KMS-11 (cell line): ENCODE measurements at regions not wholly inside any gene's neighbourhood (a gene's known extent, or its start where the extent isn't known, plus 50 kb on each side); places are given as distances from the start of the nearest gene placed in this dataset.
"Not testable (repeated sequence)": the region's sequence is repeated elsewhere in the genome, so short reads cannot be mapped to it uniquely, and the experiment has no call there.

Source experiments
- H2AFZ ChIP-seq: fragments of 200-600 bp; sonication (generic); 2 replicates; pipeline ENCODE4 v1.6.1; 2016; ENCODE audit warnings: antibody characterized with exemption, mixed run types, low read depth
- H3K27ac ChIP-seq: fragments of 200-600 bp; sonication (generic); 2 replicates; pipeline ENCODE4 v1.6.1; 2016; ENCODE audit warnings: mild to moderate bottlenecking, mixed run types
- H3K27me3 ChIP-seq: fragments of 200-600 bp; sonication (generic); 2 replicates; pipeline ENCODE4 v1.6.1; 2017; ENCODE audit warnings: mild to moderate bottlenecking, low read depth, mixed run types, moderate library complexity; ENCODE audit not compliant: insufficient read depth
- H3K36me3 ChIP-seq: fragments of 200-600 bp; sonication (generic); 2 replicates; pipeline ENCODE4 v1.6.1; 2017; ENCODE audit warnings: mild to moderate bottlenecking, mixed run types; ENCODE audit not compliant: insufficient read depth
- H3K4me1 ChIP-seq: fragments of 200-600 bp; sonication (generic); 2 replicates; pipeline ENCODE4 v1.6.1; 2016; ENCODE audit warnings: mild to moderate bottlenecking, low read depth, mixed run types; ENCODE audit not compliant: poor library complexity, severe bottlenecking
- H3K4me2 ChIP-seq: fragments of 200-600 bp; sonication (generic); 2 replicates; pipeline ENCODE4 v1.7.0; 2016; ENCODE audit warnings: mild to moderate bottlenecking, mixed run types
- H3K4me3 ChIP-seq: fragments of 200-600 bp; sonication (generic); IDR thresholded peaks from 2 replicates; pipeline ENCODE4 v1.6.1; 2017; ENCODE audit warnings: low read depth, low read length, mixed read lengths; ENCODE audit not compliant: insufficient read depth
- H3K79me2 ChIP-seq: fragments of 200-600 bp; sonication (generic); 2 replicates; pipeline ENCODE4 v1.6.1; 2016; ENCODE audit warnings: low read depth, mixed run types; ENCODE audit not compliant: insufficient read depth
- H3K9ac ChIP-seq: fragments of 200-600 bp; sonication (generic); 2 replicates; pipeline ENCODE4 v1.6.1; 2016; ENCODE audit warnings: mild to moderate bottlenecking, mixed run types
- H4K20me1 ChIP-seq: fragments of 200-600 bp; sonication (generic); 2 replicates; pipeline ENCODE4 v1.6.1; 2016; ENCODE audit warnings: mild to moderate bottlenecking, mixed run types; ENCODE audit not compliant: insufficient read depth
- TF ChIP-seq, protein P1 (sequence below): fragments of 200-600 bp; sonication (generic); conservative IDR thresholded peaks from 2 replicates; pipeline ENCODE4 v1.6.1; 2017; ENCODE audit warnings: low read depth, mild to moderate bottlenecking, antibody characterized with exemption, low read length, moderate library complexity, mixed read lengths

DNA sequence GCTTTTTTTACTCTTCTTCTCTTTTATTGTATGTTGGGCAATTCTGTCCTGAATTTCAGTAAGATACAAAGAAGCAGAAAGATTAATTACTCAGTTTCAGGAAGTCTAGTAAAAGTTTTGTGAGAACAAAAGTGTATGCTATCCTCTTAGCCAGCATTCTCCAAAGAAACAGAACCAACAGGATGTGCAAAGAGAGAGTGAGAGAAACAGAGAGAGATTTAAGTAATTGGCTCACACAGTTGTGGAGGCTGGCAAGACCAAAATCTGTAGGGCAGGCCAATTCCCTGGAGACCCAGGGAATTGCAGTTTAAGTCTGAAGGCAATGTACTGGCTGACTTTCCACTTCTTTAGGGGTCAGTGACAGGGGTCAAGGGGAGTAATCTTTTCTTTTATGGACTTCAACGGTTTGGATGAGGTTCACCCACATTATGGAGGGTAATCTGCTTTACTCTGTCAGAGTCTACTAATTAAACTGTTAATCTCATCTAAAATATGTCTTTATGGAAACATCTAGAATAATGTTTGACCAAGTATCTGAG is 59.2 kb upstream of the SLC39A8 start:
- H3K79me2 ChIP-seq: no peaks in the 10 kb centered on the region
- no peak overlapping the region for H2AFZ ChIP-seq
- no peaks in the 10 kb centered on the region for H3K27me3 ChIP-seq
- no peaks in the 10 kb centered on the region for H4K20me1 ChIP-seq
- no peak overlapping the region for H3K27ac ChIP-seq
- H3K9ac ChIP-seq: no peak overlapping the region
- TF ChIP-seq, protein P1, sequence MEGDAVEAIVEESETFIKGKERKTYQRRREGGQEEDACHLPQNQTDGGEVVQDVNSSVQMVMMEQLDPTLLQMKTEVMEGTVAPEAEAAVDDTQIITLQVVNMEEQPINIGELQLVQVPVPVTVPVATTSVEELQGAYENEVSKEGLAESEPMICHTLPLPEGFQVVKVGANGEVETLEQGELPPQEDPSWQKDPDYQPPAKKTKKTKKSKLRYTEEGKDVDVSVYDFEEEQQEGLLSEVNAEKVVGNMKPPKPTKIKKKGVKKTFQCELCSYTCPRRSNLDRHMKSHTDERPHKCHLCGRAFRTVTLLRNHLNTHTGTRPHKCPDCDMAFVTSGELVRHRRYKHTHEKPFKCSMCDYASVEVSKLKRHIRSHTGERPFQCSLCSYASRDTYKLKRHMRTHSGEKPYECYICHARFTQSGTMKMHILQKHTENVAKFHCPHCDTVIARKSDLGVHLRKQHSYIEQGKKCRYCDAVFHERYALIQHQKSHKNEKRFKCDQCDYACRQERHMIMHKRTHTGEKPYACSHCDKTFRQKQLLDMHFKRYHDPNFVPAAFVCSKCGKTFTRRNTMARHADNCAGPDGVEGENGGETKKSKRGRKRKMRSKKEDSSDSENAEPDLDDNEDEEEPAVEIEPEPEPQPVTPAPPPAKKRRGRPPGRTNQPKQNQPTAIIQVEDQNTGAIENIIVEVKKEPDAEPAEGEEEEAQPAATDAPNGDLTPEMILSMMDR: no peak
- no peak overlapping the region for H3K4me3 ChIP-seq
- H3K4me1 ChIP-seq: no peaks in the 10 kb centered on the region
- H3K36me3 ChIP-seq: no peaks in the 10 kb centered on the region
- no peak overlapping the region for H3K4me2 ChIP-seq

DNA sequence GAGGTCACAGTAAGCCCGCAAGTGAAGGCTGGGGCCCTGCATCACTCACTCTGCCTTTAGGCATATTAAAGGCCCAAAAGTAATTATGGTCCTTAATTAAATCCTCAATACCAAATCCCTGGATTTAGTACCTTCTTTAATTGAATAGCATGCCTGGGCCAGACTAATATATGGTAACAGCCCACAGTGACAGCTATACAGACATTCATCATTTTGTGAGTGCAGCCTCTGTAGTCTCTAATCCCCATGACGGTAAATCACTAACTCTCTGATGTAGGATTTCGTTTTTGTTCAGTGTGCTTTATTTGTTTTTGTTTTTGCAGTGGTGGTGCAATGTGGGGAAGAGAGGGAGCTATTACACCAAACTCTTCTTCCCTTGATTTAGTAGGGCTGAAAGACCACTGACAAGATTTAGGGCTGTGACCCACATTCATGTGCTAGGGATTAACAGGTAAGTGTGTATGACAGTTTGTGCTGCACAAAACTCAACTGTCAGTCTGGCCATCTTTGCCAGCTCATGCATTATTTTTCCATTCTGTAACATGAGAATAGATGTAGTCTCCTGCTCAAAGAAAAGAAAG is 60.6 kb upstream of the SLC39A8 start:
- H3K9ac ChIP-seq: no peak overlapping the region
- H3K79me2 ChIP-seq: no peaks in the 10 kb centered on the region
- H4K20me1 ChIP-seq: no peaks in the 10 kb centered on the region
- H3K36me3 ChIP-seq: no peaks in the 10 kb centered on the region
- no peak overlapping the region for H2AFZ ChIP-seq
- TF ChIP-seq, protein P1: no peak
- no peaks in the 10 kb centered on the region for H3K27me3 ChIP-seq
- no peak overlapping the region for H3K4me3 ChIP-seq
- H3K4me2 ChIP-seq: no peak overlapping the region
- H3K4me1 ChIP-seq: no peaks in the 10 kb centered on the region
- no peak overlapping the region for H3K27ac ChIP-seq

DNA sequence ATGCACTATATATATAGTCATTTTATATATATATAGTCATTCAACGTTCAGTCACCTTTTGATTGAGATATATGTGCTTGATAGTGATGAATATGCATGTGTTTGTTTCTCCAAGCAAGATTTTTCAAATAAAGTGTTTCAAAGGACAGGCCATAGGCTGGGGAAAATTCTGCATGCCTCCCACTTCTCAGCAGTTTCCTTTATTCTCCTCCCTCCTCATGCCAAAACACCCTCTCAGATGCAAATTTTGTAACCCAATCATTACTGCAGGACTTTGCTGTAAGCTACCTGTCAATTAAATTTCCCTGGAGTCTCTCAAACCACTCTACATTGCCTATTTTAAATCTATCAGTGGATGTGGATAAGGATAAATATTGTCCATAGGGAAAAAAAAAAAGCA is 65.6 kb upstream of the SLC39A8 start:
- not testable (repeated sequence) for H3K27ac ChIP-seq, H3K4me3 ChIP-seq

DNA sequence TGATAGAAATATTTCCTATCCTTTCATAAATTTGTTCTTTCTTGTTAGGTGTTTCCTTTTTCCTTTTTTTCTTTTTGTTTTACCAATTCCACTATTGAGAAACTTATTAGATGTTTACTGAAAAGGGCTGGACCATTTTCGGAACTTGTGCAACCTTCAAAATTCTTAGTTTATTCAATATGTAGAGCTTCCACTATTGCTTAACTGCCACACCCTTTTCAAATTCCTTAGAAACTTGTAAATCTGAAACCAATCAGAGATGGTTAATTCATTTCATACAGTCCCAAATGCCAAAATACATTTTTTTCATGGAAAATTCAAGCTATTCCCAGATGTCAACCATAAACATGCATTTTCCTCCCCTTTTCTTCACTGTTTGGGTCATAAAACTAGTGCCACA is 66.1 kb upstream of the SLC39A8 start:
- Histone ChIP-seq H3K4me2 (no peak overlapping the region), H3K9ac (no peak overlapping the region), H3K4me1 (no peaks in the 10 kb centered on the region), H2AFZ (no peak overlapping the region), H3K27me3 (no peaks in the 10 kb centered on the region), H4K20me1 (no peaks in the 10 kb centered on the region), H3K79me2 (no peaks in the 10 kb centered on the region), H3K27ac (no peak overlapping the region), H3K4me3 (no peak overlapping the region), H3K36me3 (no peaks in the 10 kb centered on the region)
- TF ChIP-seq, protein P1: no peak

More for the DNA sequence above, 65.6 kb upstream of the SLC39A8 start:
- H2AFZ ChIP-seq, H3K27me3 ChIP-seq, H3K36me3 ChIP-seq, H3K9ac ChIP-seq, H3K79me2 ChIP-seq, H3K4me1 ChIP-seq, H3K4me2 ChIP-seq, H4K20me1 ChIP-seq: not testable (repeated sequence)

DNA sequence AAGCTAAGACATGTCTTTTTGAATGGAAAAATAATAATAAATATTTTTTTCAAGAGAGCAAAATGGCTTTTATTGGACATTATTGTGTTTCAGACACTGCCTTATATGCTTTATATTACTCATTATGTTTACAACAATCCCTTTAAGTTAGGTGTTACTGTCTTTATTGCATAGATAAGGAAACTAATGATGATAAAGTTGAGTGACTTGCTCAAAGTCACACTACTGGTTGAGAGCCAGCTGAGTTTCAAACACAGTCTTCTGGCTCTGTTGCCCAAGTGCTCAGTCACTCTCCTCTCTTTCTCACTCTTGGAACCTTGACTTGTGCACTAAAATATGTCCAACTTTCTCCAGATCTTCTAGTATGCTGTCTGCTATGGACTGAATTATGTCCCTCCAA is 71.5 kb upstream of the SLC39A8 start:
- H4K20me1 ChIP-seq: no peaks in the 10 kb centered on the region
- H3K4me3 ChIP-seq: no peak overlapping the region
- no peaks in the 10 kb centered on the region for H3K79me2 ChIP-seq
- H3K4me2 ChIP-seq: no peak overlapping the region
- no peak overlapping the region for H3K9ac ChIP-seq
- H3K4me1 ChIP-seq: no peaks in the 10 kb centered on the region
- no peaks in the 10 kb centered on the region for H3K27me3 ChIP-seq
- TF ChIP-seq, protein P1: no peak
- H3K27ac ChIP-seq: no peak overlapping the region
- no peaks in the 10 kb centered on the region for H3K36me3 ChIP-seq
- no peak overlapping the region for H2AFZ ChIP-seq
